Pulmonary artery endothelial cell (primary cell): ENCODE measurements at regions not wholly inside any gene's neighbourhood (a gene's known extent, or its start where the extent isn't known, plus 50 kb on each side); places are given as distances from the start of the nearest gene placed in this dataset.
"Not testable (repeated sequence)": the region's sequence is repeated elsewhere in the genome, so short reads cannot be mapped to it uniquely, and the experiment has no call there.

Experiments used
- DNase-seq: peaks from one replicate; pipeline ENCODE4 v3.0.0-alpha.2; 2011; ENCODE audit warnings: low read depth, low spot score

- DNase-seq, result no peak
Observed at GRCh38 chr1:190963321-190963720, 485.7 kb upstream of the BRINP3 start.

GRCh38 chr1:190975827-190976226 lies 498.2 kb upstream of the BRINP3 start:
- DNase-seq, result no peak

GRCh38 chr1:191002768-191003167 lies 525.1 kb upstream of the BRINP3 start:
- DNase-seq, result no peak

- no peak for DNase-seq
Observed at GRCh38 chr1:191016765-191017164, 539.1 kb upstream of the BRINP3 start.

GRCh38 chr1:191022856-191023255 lies 545.2 kb upstream of the BRINP3 start:
- DNase-seq, result peak; percentile 24

- no peak for DNase-seq
Observed at GRCh38 chr1:191025896-191026642, 548.4 kb upstream of the BRINP3 start.

- DNase-seq, result no peak
Observed at GRCh38 chr1:191026828-191027227, 549.2 kb upstream of the BRINP3 start.

- DNase-seq, result no peak
Observed at GRCh38 chr1:191034132-191034531, 556.5 kb upstream of the BRINP3 start.

- DNase-seq, result no peak
Observed at GRCh38 chr1:191043066-191043465, 565.4 kb upstream of the BRINP3 start.

GRCh38 chr1:191049781-191050180 lies 572.1 kb upstream of the BRINP3 start:
- DNase-seq, result no peak

GRCh38 chr1:191052888-191053287 lies 575.2 kb upstream of the BRINP3 start:
- no peak for DNase-seq

GRCh38 chr1:191065346-191065745 lies 587.7 kb upstream of the BRINP3 start:
- DNase-seq, result no peak

GRCh38 chr1:191065771-191066170 lies 588.1 kb upstream of the BRINP3 start:
- DNase-seq, result no peak

- no peak for DNase-seq
Observed at GRCh38 chr1:191074881-191075280, 597.2 kb upstream of the BRINP3 start.

GRCh38 chr1:191083090-191083489 lies 605.4 kb upstream of the BRINP3 start:
- not testable (repeated sequence) for DNase-seq

- DNase-seq, result no peak
Observed at GRCh38 chr1:191085121-191085520, 607.5 kb upstream of the BRINP3 start.

GRCh38 chr1:191086910-191087309 lies 609.2 kb upstream of the BRINP3 start:
- DNase-seq, result no peak

- DNase-seq, result no peak
Observed at GRCh38 chr1:191096405-191096804, 618.7 kb upstream of the BRINP3 start.

GRCh38 chr1:191099696-191100095 lies 622.0 kb upstream of the BRINP3 start:
- no peak for DNase-seq

- DNase-seq, result no peak
Observed at GRCh38 chr1:191101960-191102359, 624.3 kb upstream of the BRINP3 start.

- DNase-seq, result no peak
Observed at GRCh38 chr1:191125950-191126349, 648.3 kb upstream of the BRINP3 start.

- DNase-seq, result peak; percentile 47
Observed at GRCh38 chr1:191134796-191135195, 657.1 kb upstream of the BRINP3 start.

- DNase-seq, result no peak
Observed at GRCh38 chr1:191140038-191140437, 662.4 kb upstream of the BRINP3 start.

- DNase-seq, result no peak
Observed at GRCh38 chr1:191142748-191143147, 665.1 kb upstream of the BRINP3 start.
